WERI-Rb-1 (cell line): ENCODE measurements at regions not wholly inside any gene's neighbourhood (a gene's known extent, or its start where the extent isn't known, plus 50 kb on each side); places are given as distances from the start of the nearest gene placed in this dataset.

Experiments used
- DNase-seq: peaks from one replicate; pipeline ENCODE4 v3.0.0-alpha.2; 2020
- H3K27ac ChIP-seq: fragments of 250-450 bp; sonication (Bioruptor Pico); 2 replicates; pipeline ENCODE4 v1.5.1; 2020; ENCODE audit warnings: mild to moderate bottlenecking, moderate library complexity
- H3K27me3 ChIP-seq: fragments of 250-450 bp; sonication (Bioruptor Pico); 2 replicates; pipeline ENCODE4 v1.5.1; 2021; ENCODE audit warnings: mild to moderate bottlenecking, low read depth, moderate library complexity; ENCODE audit not compliant: insufficient read depth, severe bottlenecking
- H3K36me3 ChIP-seq: fragments of 250-450 bp; sonication (Bioruptor Pico); 2 replicates; pipeline ENCODE4 v1.5.1; 2020; ENCODE audit warnings: mild to moderate bottlenecking, moderate library complexity
- H3K4me3 ChIP-seq: 2 replicates; pipeline ENCODE4 v1.5.1; 2011; ENCODE audit warnings: low read depth, mild to moderate bottlenecking, control low read depth, low read length
- H3K9me3 ChIP-seq: fragments of 250-450 bp; sonication (Bioruptor Pico); 2 replicates; pipeline ENCODE4 v1.5.1; 2021; ENCODE audit warnings: mild to moderate bottlenecking, moderate library complexity; ENCODE audit not compliant: severe bottlenecking
- TF ChIP-seq, protein P1 (sequence below): IDR thresholded peaks from 2 replicates; pipeline ENCODE4 v1.5.1; 2011; ENCODE audit warnings: low read depth, mild to moderate bottlenecking, control low read depth, inconsistent platforms, low read length

DNA sequence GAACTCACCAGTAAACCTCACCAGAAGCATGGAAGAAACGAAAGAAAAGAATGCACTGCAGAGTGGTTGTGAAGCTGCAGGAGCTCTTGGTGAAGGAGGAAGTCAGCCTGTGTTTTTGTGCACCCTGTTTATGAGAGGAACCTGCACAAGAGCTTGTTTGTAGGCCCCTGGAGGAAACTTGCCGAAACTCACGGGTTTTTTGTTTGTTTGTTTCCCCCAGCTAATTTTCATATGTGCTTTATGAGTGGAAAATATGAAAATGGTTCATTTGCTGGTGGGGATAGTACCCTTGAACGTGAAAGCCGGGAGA is 222.7 kb downstream of the C16orf95 start:
- no peak for DNase-seq
- TF ChIP-seq, protein P1, sequence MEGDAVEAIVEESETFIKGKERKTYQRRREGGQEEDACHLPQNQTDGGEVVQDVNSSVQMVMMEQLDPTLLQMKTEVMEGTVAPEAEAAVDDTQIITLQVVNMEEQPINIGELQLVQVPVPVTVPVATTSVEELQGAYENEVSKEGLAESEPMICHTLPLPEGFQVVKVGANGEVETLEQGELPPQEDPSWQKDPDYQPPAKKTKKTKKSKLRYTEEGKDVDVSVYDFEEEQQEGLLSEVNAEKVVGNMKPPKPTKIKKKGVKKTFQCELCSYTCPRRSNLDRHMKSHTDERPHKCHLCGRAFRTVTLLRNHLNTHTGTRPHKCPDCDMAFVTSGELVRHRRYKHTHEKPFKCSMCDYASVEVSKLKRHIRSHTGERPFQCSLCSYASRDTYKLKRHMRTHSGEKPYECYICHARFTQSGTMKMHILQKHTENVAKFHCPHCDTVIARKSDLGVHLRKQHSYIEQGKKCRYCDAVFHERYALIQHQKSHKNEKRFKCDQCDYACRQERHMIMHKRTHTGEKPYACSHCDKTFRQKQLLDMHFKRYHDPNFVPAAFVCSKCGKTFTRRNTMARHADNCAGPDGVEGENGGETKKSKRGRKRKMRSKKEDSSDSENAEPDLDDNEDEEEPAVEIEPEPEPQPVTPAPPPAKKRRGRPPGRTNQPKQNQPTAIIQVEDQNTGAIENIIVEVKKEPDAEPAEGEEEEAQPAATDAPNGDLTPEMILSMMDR = no peak
- H3K9me3 ChIP-seq = no peaks in the 10 kb centered on the region
- H3K4me3 ChIP-seq = no peak overlapping the region
- no peak overlapping the region for H3K27ac ChIP-seq
- no peaks in the 10 kb centered on the region for H3K27me3 ChIP-seq
- H3K36me3 ChIP-seq = no peaks in the 10 kb centered on the region

DNA sequence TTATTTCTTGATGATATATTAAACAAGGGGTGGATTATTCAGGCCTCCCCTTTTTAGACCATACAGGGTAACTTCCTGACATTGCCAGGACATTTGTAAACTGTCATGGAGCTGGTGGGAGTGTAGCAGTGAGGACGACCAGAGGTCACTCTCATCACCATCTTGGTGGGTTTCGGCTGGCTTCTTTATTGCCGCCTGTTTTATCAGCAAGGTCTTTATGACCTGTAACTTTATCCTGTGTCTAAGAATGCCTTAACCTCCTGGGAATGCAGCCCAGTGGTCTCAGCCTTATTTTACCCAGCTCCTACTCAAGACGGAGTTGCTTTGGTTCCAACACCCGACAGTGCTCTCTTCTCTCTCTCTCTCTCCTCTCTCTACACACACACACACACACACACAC is 221.9 kb downstream of the C16orf95 start:
- Histone ChIP-seq H3K27me3 (no peaks in the 10 kb centered on the region), H3K27ac (no peak overlapping the region), H3K36me3 (no peaks in the 10 kb centered on the region), H3K9me3 (no peaks in the 10 kb centered on the region), H3K4me3 (no peak overlapping the region)
- no peak for DNase-seq
- TF ChIP-seq, protein P1 = no peak

DNA sequence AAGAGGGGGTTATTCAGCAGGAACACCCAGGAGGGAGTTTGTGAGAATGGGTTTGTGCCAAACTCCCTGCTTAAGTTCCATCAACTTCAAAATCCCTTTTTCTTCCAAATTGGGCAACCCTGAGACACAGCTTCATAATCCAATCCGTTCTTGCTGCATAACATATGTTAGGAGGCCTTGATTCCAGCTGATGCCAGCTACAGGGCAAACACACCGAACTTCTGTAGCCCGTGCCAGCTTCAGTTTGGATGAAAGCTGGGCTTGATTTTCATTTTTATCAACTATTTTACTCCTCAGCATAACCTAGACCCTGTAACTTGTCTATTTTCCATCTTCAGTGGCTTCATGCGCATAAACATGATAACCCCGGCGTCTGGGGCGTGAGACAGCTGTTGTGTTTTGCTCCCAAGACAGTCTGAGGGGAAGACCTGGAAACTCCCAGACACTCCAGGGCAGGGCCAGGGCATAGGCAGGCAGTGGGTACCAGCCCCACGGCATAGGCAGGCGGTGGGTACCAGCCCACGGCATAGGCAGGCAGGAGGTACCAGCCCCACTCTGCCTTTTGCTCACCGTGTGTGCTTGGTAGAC is 220.4 kb downstream of the C16orf95 start:
- Histone ChIP-seq H3K27me3 (no peaks in the 10 kb centered on the region), H3K36me3 (no peaks in the 10 kb centered on the region)
- TF ChIP-seq, protein P1 = no peak

DNA sequence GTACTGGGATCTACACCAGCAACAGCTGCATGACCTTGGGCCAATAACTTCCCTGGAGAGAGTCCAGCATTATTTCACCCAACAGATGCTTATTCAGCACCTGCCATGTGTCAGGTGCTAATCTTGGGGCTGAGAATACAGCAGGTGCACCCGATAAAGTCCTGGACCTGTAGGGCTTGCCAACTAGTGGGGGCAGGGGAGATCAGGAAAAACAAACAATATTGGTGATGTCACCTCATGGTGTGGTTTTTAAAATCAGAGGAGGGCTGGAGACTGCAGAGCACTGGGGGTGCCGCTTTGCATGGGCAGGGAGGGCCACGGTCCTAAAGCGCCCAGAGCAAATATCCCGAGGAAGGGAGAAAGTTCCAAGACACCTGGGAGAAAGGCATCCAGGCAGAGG is 218.8 kb downstream of the C16orf95 start:
- TF ChIP-seq, protein P1 = no peak
- H3K36me3 ChIP-seq = no peaks in the 10 kb centered on the region

More for the DNA sequence above, 220.4 kb downstream of the C16orf95 start:
- Histone ChIP-seq H3K4me3 (no peak overlapping the region), H3K27ac (no peak overlapping the region), H3K9me3 (no peaks in the 10 kb centered on the region)
- no peak for DNase-seq

DNA sequence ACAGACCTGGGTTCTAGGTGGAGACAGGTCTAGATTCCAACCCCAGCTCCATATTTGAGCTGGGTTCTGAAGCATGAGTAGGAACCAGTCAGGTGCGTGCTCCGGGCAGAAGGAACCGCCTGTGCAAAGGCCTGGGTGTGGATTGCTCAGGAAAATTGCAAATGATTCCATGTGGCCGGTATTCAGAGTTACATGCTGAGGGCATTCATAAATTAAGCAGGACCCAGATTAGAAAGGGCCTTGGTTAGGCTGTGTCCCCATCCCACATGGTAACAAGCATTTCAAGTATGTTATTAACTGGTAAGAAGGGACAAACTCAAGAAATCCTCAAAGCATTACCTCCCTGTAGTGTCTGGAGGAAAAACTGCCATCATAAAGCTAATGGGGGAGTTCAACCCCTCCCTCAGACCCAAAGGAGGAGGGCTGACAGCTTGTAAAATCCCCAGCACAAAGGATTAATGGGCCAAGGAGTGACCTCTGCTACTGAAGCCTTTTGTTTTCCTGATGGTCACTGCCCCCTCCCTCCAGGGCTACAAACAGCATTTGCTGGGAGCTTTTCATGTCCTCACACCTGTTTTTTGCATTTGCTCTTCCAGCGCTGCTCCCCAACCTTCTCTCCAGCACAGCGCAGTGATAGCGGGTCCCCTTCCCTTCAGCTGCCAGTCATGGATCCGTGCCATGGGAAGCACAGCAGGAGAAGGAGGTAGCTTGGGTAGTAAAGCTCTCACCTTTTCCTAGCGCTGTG is 218.0 kb downstream of the C16orf95 start:
- no peak for DNase-seq
- TF ChIP-seq, protein P1 = no peak
- Histone ChIP-seq H3K9me3 (no peaks in the 10 kb centered on the region), H3K36me3 (no peaks in the 10 kb centered on the region), H3K4me3 (no peak overlapping the region), H3K27ac (no peak overlapping the region), H3K27me3 (no peaks in the 10 kb centered on the region)

More for the DNA sequence above, 218.8 kb downstream of the C16orf95 start:
- Histone ChIP-seq H3K27ac (no peak overlapping the region), H3K4me3 (no peak overlapping the region), H3K9me3 (no peaks in the 10 kb centered on the region), H3K27me3 (no peaks in the 10 kb centered on the region)
- no peak for DNase-seq
